ENCODE measurements at regions not wholly inside any gene's neighbourhood (a gene's known extent, or its start where the extent isn't known, plus 50 kb on each side); places are given as distances from the start of the nearest gene placed in this dataset.

DNA sequence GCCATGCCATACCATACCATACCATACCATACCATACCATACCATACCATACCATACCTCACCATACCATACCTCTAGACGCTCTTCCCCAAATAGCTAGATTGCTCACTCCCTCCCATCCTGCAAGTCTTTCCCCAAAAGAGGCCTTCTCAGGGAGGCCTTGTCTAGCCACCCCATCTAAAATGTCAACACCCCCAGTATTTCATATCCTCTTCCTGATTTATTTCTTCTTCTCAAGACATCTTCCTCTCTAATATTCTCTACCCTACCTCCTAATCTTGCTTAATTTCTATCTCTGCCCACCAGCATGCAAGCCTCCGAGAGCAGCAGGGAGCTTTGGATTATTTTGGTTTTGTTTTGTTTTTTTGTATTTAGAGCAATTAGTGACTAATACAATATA is 225.2 kb upstream of the RREB1 start:
- TF ChIP-seq, protein P1, sequence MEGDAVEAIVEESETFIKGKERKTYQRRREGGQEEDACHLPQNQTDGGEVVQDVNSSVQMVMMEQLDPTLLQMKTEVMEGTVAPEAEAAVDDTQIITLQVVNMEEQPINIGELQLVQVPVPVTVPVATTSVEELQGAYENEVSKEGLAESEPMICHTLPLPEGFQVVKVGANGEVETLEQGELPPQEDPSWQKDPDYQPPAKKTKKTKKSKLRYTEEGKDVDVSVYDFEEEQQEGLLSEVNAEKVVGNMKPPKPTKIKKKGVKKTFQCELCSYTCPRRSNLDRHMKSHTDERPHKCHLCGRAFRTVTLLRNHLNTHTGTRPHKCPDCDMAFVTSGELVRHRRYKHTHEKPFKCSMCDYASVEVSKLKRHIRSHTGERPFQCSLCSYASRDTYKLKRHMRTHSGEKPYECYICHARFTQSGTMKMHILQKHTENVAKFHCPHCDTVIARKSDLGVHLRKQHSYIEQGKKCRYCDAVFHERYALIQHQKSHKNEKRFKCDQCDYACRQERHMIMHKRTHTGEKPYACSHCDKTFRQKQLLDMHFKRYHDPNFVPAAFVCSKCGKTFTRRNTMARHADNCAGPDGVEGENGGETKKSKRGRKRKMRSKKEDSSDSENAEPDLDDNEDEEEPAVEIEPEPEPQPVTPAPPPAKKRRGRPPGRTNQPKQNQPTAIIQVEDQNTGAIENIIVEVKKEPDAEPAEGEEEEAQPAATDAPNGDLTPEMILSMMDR (conservative IDR thresholded peaks at IDR 0.05; ENCODE audit: low read depth, low read length): no peak
- TF ChIP-seq EZH2 (IDR thresholded peaks at IDR 0.05; ENCODE audit: borderline replicate concordance, low read depth, low read length, poor library complexity, severe bottlenecking): no peak
